ENCODE measurements at regions not wholly inside any gene's neighbourhood (a gene's known extent, or its start where the extent isn't known, plus 50 kb on each side); places are given as distances from the start of the nearest gene placed in this dataset.

GRCh38 chr2:226126104-226126503 is 673.5 kb downstream of the IRS1 start:
- intact Hi-C loops (cut with DNase I, micrococcal nuclease): no loop called here
- H3K27ac ChIP-seq (ENCODE audit: low read depth in 1 of 2, low read length in 2 of 2): no peak overlapping the region
- no peaks in the 10 kb centered on the region for H3K36me3 Mint-ChIP-seq (ENCODE audit: low read depth)
- H3K27ac Mint-ChIP-seq: no peak overlapping the region
- POLR2A ChIA-PET: no interaction called here
- DNase-seq (no peak), ATAC-seq (ENCODE audit: poor library complexity) (no peak)
- no peaks in the 10 kb centered on the region for H3K9me3 ChIP-seq (ENCODE audit: control insufficient read depth in 1 of 2, insufficient read depth in 1 of 2, low read length in 2 of 2)
- H3K4me1 Mint-ChIP-seq (ENCODE audit: low read depth): no peaks in the 10 kb centered on the region
- no peaks in the 10 kb centered on the region for H3K27me3 Mint-ChIP-seq
- no peaks in the 10 kb centered on the region for H3K4me1 ChIP-seq (ENCODE audit: insufficient read depth, low read length)
- CTCF ChIA-PET: interaction anchor here (1.0 kb wide), 1 partner anchor 11 kb away, joined by 3 read pairs; no protein-coding TSS in a partner anchor
- H3K4me3 ChIP-seq (ENCODE audit: low read length): no peak overlapping the region
- no peak for TF ChIP-seq CTCF (IDR thresholded peaks at IDR 0.05)
- H3K4me3 Mint-ChIP-seq: no peak overlapping the region
- H3K27me3 ChIP-seq (ENCODE audit: control insufficient read depth in 1 of 2, insufficient read depth in 2 of 2, low read length in 2 of 2): no peaks in the 10 kb centered on the region
- H3K9me3 Mint-ChIP-seq: no peaks in the 10 kb centered on the region
- no peaks in the 10 kb centered on the region for H3K36me3 ChIP-seq (ENCODE audit: insufficient read depth, low read length)

- DNase-seq (no peak), ATAC-seq (ENCODE audit: poor library complexity) (no peak)
- ChIA-PET POLR2A (no interaction called here), CTCF (interaction anchor here (1.0 kb wide), 1 partner anchor 12 kb away, joined by 3 read pairs; no protein-coding TSS in a partner anchor)
- Mint-ChIP-seq H3K27me3 (no peaks in the 10 kb centered on the region), H3K9me3 (no peaks in the 10 kb centered on the region), H3K4me1 (ENCODE audit: low read depth) (no peaks in the 10 kb centered on the region), H3K27ac (no peak overlapping the region), H3K4me3 (no peak overlapping the region), H3K36me3 (ENCODE audit: low read depth) (no peaks in the 10 kb centered on the region)
- Histone ChIP-seq H3K4me3 (ENCODE audit: low read length) (no peak overlapping the region), H3K36me3 (ENCODE audit: insufficient read depth, low read length) (no peaks in the 10 kb centered on the region), H3K27me3 (ENCODE audit: control insufficient read depth in 1 of 2, insufficient read depth in 2 of 2, low read length in 2 of 2) (no peaks in the 10 kb centered on the region), H3K9me3 (ENCODE audit: control insufficient read depth in 1 of 2, insufficient read depth in 1 of 2, low read length in 2 of 2) (no peaks in the 10 kb centered on the region), H3K27ac (ENCODE audit: low read depth in 1 of 2, low read length in 2 of 2) (no peak overlapping the region), H3K4me1 (ENCODE audit: insufficient read depth, low read length) (no peaks in the 10 kb centered on the region)
- no peak for TF ChIP-seq CTCF (IDR thresholded peaks at IDR 0.05)
- intact Hi-C loops (cut with DNase I, micrococcal nuclease): no loop called here
Observed at GRCh38 chr2:226125176-226125883, 674.3 kb downstream of the IRS1 start.

- intact Hi-C loops (cut with DNase I, micrococcal nuclease): no loop called here
- H3K27ac Mint-ChIP-seq: no peak overlapping the region
- no peak overlapping the region for H3K4me3 Mint-ChIP-seq
- DNase-seq (no peak), ATAC-seq (ENCODE audit: poor library complexity) (no peak)
- Histone ChIP-seq H3K4me3 (ENCODE audit: low read length) (no peak overlapping the region), H3K27ac (ENCODE audit: low read depth in 1 of 2, low read length in 2 of 2) (no peak overlapping the region), H3K9me3 (ENCODE audit: control insufficient read depth in 1 of 2, insufficient read depth in 1 of 2, low read length in 2 of 2) (no peaks in the 10 kb centered on the region), H3K27me3 (ENCODE audit: control insufficient read depth in 1 of 2, insufficient read depth in 2 of 2, low read length in 2 of 2) (no peaks in the 10 kb centered on the region), H3K36me3 (ENCODE audit: insufficient read depth, low read length) (no peaks in the 10 kb centered on the region), H3K4me1 (ENCODE audit: insufficient read depth, low read length) (no peaks in the 10 kb centered on the region)
- no peaks in the 10 kb centered on the region for H3K36me3 Mint-ChIP-seq (ENCODE audit: low read depth)
- H3K27me3 Mint-ChIP-seq: no peaks in the 10 kb centered on the region
- TF ChIP-seq CTCF (IDR thresholded peaks at IDR 0.05): no peak
- H3K4me1 Mint-ChIP-seq (ENCODE audit: low read depth): no peaks in the 10 kb centered on the region
- no peaks in the 10 kb centered on the region for H3K9me3 Mint-ChIP-seq
- CTCF ChIA-PET: no interaction called here
- POLR2A ChIA-PET: no interaction called here
Observed at GRCh38 chr2:226124548-226125011, 675.0 kb downstream of the IRS1 start.
